H1 (cell line): ENCODE measurements at regions not wholly inside any gene's neighbourhood (a gene's known extent, or its start where the extent isn't known, plus 50 kb on each side); places are given as distances from the start of the nearest gene placed in this dataset.

ENCODE experiments used
- BCL11A ChIP-seq, 2 experiments: IDR thresholded peaks; one replicate each; pipeline ENCODE4 v1.6.1; 2011; ENCODE audit warnings: low read depth in 2 of 2, low read length in 2 of 2, mild to moderate bottlenecking in 2 of 2
- CBX5 ChIP-seq: fragments of 300-800, 300-1000 bp; sonication (generic); IDR thresholded peaks from 2 replicates; pipeline ENCODE4 v1.7.1; 2016; ENCODE audit warnings: antibody characterized with exemption, low read length, low read depth
- CHD2 ChIP-seq: IDR thresholded peaks from 2 replicates; pipeline ENCODE4 v1.6.1; 2012; ENCODE audit warnings: low read length, improper control_type of control experiment
- CHD7 ChIP-seq: fragments of 300-600 bp; sonication (generic); IDR thresholded peaks from 2 replicates; pipeline ENCODE4 v1.7.1; 2012; ENCODE audit warnings: low read length, moderate library complexity, mild to moderate bottlenecking, inconsistent platforms; ENCODE audit not compliant: insufficient replicate concordance
- EP300 ChIP-seq, 2 experiments: IDR thresholded peaks; 1 replicate in 1 of 2; 2 replicates in 1 of 2; pipeline ENCODE4 v1.6.1; 2011 to 2012; ENCODE audit warnings: low read depth in 2 of 2, low read length in 2 of 2, mild to moderate bottlenecking in 2 of 2, borderline replicate concordance in 1 of 2, inconsistent platforms in 1 of 2, moderate library complexity in 1 of 2
- SP1 ChIP-seq: IDR thresholded peaks from 2 replicates; pipeline ENCODE4 v1.6.1; 2011; ENCODE audit warnings: low read depth, low read length
- SP4 ChIP-seq: IDR thresholded peaks from 2 replicates; pipeline ENCODE4 v1.6.1; 2012; ENCODE audit warnings: low read length, inconsistent platforms
- SRF ChIP-seq: IDR thresholded peaks from 2 replicates; pipeline ENCODE4 v1.6.1; 2011; ENCODE audit warnings: mild to moderate bottlenecking, low read depth, low read length, moderate library complexity
- TAF1 ChIP-seq: IDR thresholded peaks from 2 replicates; pipeline ENCODE4 v1.6.1; 2011; ENCODE audit warnings: mild to moderate bottlenecking, low read depth, low read length
- TF ChIP-seq, protein P1 (sequence below): IDR thresholded peaks from 2 replicates; pipeline ENCODE4 v1.6.1; 2012; ENCODE audit warnings: low read length, inconsistent platforms
- TF ChIP-seq, protein P2 (sequence below): IDR thresholded peaks from 2 replicates; pipeline ENCODE4 v1.6.1; 2011; ENCODE audit warnings: low read depth, mild to moderate bottlenecking, low read length; ENCODE audit not compliant: insufficient read depth

- TF ChIP-seq CHD7 (no peak), TAF1 (no peak), CBX5 (no peak), EP300 (IDR thresholded peaks at IDR 0.05; ENCODE audit: borderline replicate concordance in 1 of 2, low read depth in 2 of 2, low read length in 2 of 2) (no peak), BCL11A (IDR thresholded peaks at IDR 0.05; ENCODE audit: low read depth in 2 of 2, low read length in 2 of 2) (no peak), SP4 (no peak), SRF (no peak), CHD2 (no peak), SP1 (no peak)
- TF ChIP-seq, protein P1, sequence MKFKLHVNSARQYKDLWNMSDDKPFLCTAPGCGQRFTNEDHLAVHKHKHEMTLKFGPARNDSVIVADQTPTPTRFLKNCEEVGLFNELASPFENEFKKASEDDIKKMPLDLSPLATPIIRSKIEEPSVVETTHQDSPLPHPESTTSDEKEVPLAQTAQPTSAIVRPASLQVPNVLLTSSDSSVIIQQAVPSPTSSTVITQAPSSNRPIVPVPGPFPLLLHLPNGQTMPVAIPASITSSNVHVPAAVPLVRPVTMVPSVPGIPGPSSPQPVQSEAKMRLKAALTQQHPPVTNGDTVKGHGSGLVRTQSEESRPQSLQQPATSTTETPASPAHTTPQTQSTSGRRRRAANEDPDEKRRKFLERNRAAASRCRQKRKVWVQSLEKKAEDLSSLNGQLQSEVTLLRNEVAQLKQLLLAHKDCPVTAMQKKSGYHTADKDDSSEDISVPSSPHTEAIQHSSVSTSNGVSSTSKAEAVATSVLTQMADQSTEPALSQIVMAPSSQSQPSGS = no peak
- TF ChIP-seq, protein P2, sequence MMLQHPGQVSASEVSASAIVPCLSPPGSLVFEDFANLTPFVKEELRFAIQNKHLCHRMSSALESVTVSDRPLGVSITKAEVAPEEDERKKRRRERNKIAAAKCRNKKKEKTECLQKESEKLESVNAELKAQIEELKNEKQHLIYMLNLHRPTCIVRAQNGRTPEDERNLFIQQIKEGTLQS = no peak
Measured at GRCh38 chr1:58038574-58038973, 508.0 kb downstream of the OMA1 start (continued).
